ENCODE measurements at regions not wholly inside any gene's neighbourhood (a gene's known extent, or its start where the extent isn't known, plus 50 kb on each side); places are given as distances from the start of the nearest gene placed in this dataset.

DNA sequence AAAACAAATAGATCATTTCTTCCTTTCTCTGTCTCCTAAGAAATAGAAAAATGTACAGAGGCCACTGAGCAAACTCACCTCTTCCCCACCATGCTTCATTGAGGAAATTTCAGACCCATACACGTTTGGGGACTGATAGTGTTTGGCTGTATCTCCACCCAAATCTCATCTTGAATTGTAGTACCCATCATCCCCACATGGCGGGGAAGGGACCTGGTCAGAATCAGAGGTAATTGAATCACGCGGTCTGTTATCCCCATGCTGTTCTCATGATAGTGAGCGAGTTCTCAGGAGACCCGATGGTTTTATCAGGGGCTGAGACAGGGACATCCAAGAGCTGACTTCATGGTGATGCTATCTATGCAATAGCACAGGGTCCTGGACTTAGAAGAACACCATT is 1655.8 kb downstream of the MAT2B start:
- H3K4me3 ChIP-seq (ENCODE audit: low read length in 2 of 2) = no peak overlapping the region
- H3K27ac ChIP-seq (ENCODE audit: low read depth in 2 of 2, low read length in 2 of 2) = no peak overlapping the region
- no peaks in the 10 kb centered on the region for H3K4me1 ChIP-seq (ENCODE audit: control insufficient read depth in 2 of 2, insufficient read depth in 2 of 2, low read length in 2 of 2)
- H3K27me3 ChIP-seq (ENCODE audit: control insufficient read depth in 2 of 2, insufficient read depth in 2 of 2, low read length in 2 of 2) = no peaks in the 10 kb centered on the region
- H3K9me3 ChIP-seq (ENCODE audit: control insufficient read depth in 2 of 2, low read length in 2 of 2) = no peaks in the 10 kb centered on the region
- no peaks in the 10 kb centered on the region for H3K36me3 ChIP-seq (ENCODE audit: control insufficient read depth in 2 of 2, insufficient read depth in 2 of 2, low read length in 2 of 2)
- no peak overlapping the region for H3K9ac ChIP-seq (ENCODE audit: low read depth in 1 of 2, low read length in 2 of 2)

DNA sequence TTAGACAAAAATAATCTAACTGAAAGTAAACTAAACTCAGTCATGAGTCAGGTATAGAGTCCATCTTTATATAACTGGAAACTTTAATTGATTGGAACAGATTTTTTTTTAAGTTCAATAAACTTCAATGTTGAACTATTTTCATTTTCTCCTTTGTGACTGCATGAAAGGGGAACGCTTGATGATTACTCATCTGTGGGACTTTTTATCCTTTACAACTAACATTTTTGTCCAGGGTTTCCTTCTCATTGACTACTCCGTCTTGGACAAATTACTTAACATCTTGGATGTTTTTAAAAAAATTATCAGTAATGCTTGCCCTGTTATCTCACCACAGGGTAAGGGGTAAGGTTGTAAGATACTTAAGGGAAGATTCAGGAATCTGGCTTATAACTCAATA is 1658.4 kb downstream of the MAT2B start:
- Histone ChIP-seq H3K9ac (ENCODE audit: low read depth in 1 of 2, low read length in 2 of 2) (no peak overlapping the region), H3K36me3 (ENCODE audit: control insufficient read depth in 2 of 2, insufficient read depth in 2 of 2, low read length in 2 of 2) (no peaks in the 10 kb centered on the region), H3K9me3 (ENCODE audit: control insufficient read depth in 2 of 2, low read length in 2 of 2) (no peaks in the 10 kb centered on the region), H3K27me3 (ENCODE audit: control insufficient read depth in 2 of 2, insufficient read depth in 2 of 2, low read length in 2 of 2) (no peaks in the 10 kb centered on the region), H3K4me1 (ENCODE audit: control insufficient read depth in 2 of 2, insufficient read depth in 2 of 2, low read length in 2 of 2) (no peaks in the 10 kb centered on the region), H3K4me3 (ENCODE audit: low read length in 2 of 2) (no peak overlapping the region), H3K27ac (ENCODE audit: low read depth in 2 of 2, low read length in 2 of 2) (no peak overlapping the region)

DNA sequence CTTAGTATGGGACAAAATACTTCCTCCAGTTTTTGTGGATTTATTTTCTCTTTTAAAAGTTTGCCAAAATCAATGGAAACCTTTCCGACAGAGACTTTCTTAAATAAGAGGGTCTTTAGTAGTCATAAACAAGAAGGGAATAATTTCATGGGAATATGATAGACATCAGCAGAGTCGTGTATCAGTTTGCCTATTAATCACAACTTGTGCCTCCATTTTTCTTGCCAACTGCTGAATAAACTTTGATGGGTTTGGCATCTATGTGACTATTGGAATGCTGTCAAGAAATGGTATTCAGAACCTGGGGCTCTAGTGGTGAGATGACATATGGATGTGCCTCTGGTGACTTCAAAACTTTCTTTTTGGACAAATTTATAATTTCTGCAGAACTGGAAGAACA is 1668.2 kb downstream of the MAT2B start:
- Histone ChIP-seq H3K27ac (ENCODE audit: low read depth in 2 of 2, low read length in 2 of 2) (no peak overlapping the region), H3K4me3 (ENCODE audit: low read length in 2 of 2) (no peak overlapping the region), H3K36me3 (ENCODE audit: control insufficient read depth in 2 of 2, insufficient read depth in 2 of 2, low read length in 2 of 2) (no peaks in the 10 kb centered on the region), H3K4me1 (ENCODE audit: control insufficient read depth in 2 of 2, insufficient read depth in 2 of 2, low read length in 2 of 2) (no peaks in the 10 kb centered on the region), H3K9ac (ENCODE audit: low read depth in 1 of 2, low read length in 2 of 2) (no peak overlapping the region), H3K9me3 (ENCODE audit: control insufficient read depth in 2 of 2, low read length in 2 of 2) (no peaks in the 10 kb centered on the region), H3K27me3 (ENCODE audit: control insufficient read depth in 2 of 2, insufficient read depth in 2 of 2, low read length in 2 of 2) (no peaks in the 10 kb centered on the region)

DNA sequence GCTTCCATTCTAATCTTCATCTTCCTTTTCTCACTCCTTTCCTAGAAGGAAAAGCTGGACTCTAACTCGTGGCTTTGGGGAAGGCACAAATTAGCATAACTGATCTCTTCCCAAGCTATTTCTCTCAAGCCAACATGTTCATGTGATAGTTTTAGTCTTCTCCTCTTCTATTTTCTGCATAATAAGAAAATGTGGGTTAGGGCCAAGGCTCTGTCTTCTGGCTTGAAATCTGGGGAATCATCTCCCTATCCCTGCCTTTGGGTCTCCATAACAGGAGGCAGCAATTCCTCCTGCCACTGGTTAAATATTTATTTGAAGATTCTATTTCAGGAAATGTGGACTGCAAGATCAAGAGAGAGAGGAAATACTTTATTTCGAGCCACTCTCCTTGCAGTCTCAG is 1669.6 kb downstream of the MAT2B start:
- Histone ChIP-seq H3K4me1 (ENCODE audit: control insufficient read depth in 2 of 2, insufficient read depth in 2 of 2, low read length in 2 of 2) (no peaks in the 10 kb centered on the region), H3K36me3 (ENCODE audit: control insufficient read depth in 2 of 2, insufficient read depth in 2 of 2, low read length in 2 of 2) (no peaks in the 10 kb centered on the region), H3K4me3 (ENCODE audit: low read length in 2 of 2) (no peak overlapping the region), H3K9ac (ENCODE audit: low read depth in 1 of 2, low read length in 2 of 2) (no peak overlapping the region), H3K27ac (ENCODE audit: low read depth in 2 of 2, low read length in 2 of 2) (no peak overlapping the region), H3K9me3 (ENCODE audit: control insufficient read depth in 2 of 2, low read length in 2 of 2) (no peaks in the 10 kb centered on the region), H3K27me3 (ENCODE audit: control insufficient read depth in 2 of 2, insufficient read depth in 2 of 2, low read length in 2 of 2) (no peaks in the 10 kb centered on the region)

DNA sequence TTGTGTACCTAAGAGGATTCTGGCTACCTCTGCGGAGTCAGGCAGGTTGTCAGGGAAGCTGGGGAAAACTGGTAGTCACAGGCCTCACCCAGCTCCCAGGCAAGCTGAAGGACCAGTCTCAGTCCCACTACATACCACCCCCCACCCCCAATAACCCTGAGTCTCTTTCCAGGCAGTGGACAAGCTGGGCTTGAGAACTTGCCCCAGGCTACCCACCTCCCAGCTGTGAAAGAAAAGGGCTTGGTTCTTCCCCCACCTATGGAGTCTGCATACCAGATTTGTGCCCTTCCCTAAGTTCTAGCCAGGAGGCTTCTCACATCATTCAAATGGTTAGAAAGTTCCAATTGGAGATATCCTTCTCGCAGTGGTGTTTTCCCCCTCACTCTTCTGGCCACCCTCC is 1678.8 kb downstream of the MAT2B start:
- H3K9me3 ChIP-seq (ENCODE audit: control insufficient read depth in 2 of 2, low read length in 2 of 2) = no peaks in the 10 kb centered on the region
- no peak overlapping the region for H3K4me3 ChIP-seq (ENCODE audit: low read length in 2 of 2)
- no peaks in the 10 kb centered on the region for H3K27me3 ChIP-seq (ENCODE audit: control insufficient read depth in 2 of 2, insufficient read depth in 2 of 2, low read length in 2 of 2)
- H3K27ac ChIP-seq (ENCODE audit: low read depth in 2 of 2, low read length in 2 of 2) = no peak overlapping the region
- no peak overlapping the region for H3K9ac ChIP-seq (ENCODE audit: low read depth in 1 of 2, low read length in 2 of 2)
- H3K36me3 ChIP-seq (ENCODE audit: control insufficient read depth in 2 of 2, insufficient read depth in 2 of 2, low read length in 2 of 2) = no peaks in the 10 kb centered on the region
- H3K4me1 ChIP-seq (ENCODE audit: control insufficient read depth in 2 of 2, insufficient read depth in 2 of 2, low read length in 2 of 2) = no peaks in the 10 kb centered on the region

DNA sequence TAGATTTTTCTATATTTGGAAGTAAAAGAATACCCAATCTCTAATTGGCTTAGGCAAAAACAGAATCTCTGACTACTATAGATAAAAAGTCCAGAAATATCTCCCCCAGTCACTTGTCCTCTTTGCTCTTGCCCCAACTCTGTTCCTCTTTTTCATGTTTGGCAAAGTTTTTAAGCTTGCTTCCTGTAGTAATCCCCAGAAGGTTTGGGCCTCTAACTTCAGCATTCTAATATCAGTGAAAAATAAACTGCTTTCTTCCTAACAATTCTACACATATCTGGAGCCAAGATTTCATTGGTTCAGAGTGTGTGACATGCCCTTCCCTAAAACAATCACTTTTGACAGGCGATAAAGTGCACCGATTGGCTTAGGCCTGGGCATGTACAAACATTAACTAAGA is 1680.3 kb downstream of the MAT2B start:
- H3K9me3 ChIP-seq (ENCODE audit: control insufficient read depth in 2 of 2, low read length in 2 of 2) = no peaks in the 10 kb centered on the region
- H3K4me1 ChIP-seq (ENCODE audit: control insufficient read depth in 2 of 2, insufficient read depth in 2 of 2, low read length in 2 of 2) = no peaks in the 10 kb centered on the region
- no peaks in the 10 kb centered on the region for H3K36me3 ChIP-seq (ENCODE audit: control insufficient read depth in 2 of 2, insufficient read depth in 2 of 2, low read length in 2 of 2)
- no peaks in the 10 kb centered on the region for H3K27me3 ChIP-seq (ENCODE audit: control insufficient read depth in 2 of 2, insufficient read depth in 2 of 2, low read length in 2 of 2)
- no peak overlapping the region for H3K9ac ChIP-seq (ENCODE audit: low read depth in 1 of 2, low read length in 2 of 2)
- no peak overlapping the region for H3K4me3 ChIP-seq (ENCODE audit: low read length in 2 of 2)
- H3K27ac ChIP-seq (ENCODE audit: low read depth in 2 of 2, low read length in 2 of 2) = no peak overlapping the region

DNA sequence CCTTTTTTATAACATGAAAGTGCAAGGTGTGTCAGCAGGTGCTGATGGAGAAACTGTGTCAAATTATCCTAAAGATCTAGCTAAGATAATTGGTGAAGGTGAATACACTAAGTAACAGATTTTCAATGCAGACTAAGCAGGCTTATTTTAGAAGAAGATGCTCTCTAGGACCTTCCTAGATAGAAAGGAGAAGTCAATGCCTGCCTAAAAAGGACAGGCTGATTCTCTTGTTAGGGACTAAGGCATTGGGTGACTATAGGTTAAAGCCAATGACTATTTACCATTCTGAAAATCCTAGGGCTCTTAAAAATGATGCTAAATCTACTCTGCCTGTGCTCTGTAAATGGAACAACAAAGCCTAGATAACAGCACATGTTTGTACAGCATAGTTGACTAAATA is 1682.4 kb downstream of the MAT2B start:
- Histone ChIP-seq H3K9me3 (ENCODE audit: control insufficient read depth in 2 of 2, low read length in 2 of 2) (no peaks in the 10 kb centered on the region), H3K4me1 (ENCODE audit: control insufficient read depth in 2 of 2, insufficient read depth in 2 of 2, low read length in 2 of 2) (no peaks in the 10 kb centered on the region), H3K9ac (ENCODE audit: low read depth in 1 of 2, low read length in 2 of 2) (no peak overlapping the region), H3K27me3 (ENCODE audit: control insufficient read depth in 2 of 2, insufficient read depth in 2 of 2, low read length in 2 of 2) (no peaks in the 10 kb centered on the region), H3K4me3 (ENCODE audit: low read length in 2 of 2) (no peak overlapping the region), H3K36me3 (ENCODE audit: control insufficient read depth in 2 of 2, insufficient read depth in 2 of 2, low read length in 2 of 2) (no peaks in the 10 kb centered on the region), H3K27ac (ENCODE audit: low read depth in 2 of 2, low read length in 2 of 2) (no peak overlapping the region)

DNA sequence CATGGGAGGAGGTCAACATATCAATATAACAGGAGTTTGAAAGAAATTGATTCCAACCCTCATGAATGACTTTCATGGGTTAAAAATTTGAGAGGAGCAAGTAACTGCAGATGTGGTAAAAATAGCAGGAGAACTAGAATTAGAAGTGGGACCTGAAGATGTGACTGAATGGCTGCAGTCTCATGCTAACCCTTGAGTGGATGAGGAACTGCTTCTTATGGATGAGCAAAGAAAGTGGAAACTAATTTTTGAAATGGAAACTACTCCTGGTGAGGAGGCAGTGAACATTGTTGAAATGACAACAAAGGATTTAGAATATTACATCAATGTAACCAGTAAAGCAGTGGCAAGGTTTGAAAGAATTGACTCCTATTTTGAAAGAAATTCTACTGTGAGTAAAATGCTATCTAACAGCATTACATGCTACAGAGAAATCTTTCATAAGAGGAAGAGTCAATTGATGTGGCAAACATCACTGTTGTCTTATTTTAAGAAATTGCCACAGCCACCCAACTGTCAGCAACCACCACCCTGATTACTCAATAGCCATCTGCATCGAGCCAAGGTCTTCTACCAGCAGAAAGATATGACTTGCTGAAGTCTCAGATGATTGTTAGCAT is 1683.2 kb downstream of the MAT2B start:
- H3K36me3 ChIP-seq (ENCODE audit: control insufficient read depth in 2 of 2, insufficient read depth in 2 of 2, low read length in 2 of 2) = no peaks in the 10 kb centered on the region
- H3K9ac ChIP-seq (ENCODE audit: low read depth in 1 of 2, low read length in 2 of 2) = no peak overlapping the region
- no peaks in the 10 kb centered on the region for H3K4me1 ChIP-seq (ENCODE audit: control insufficient read depth in 2 of 2, insufficient read depth in 2 of 2, low read length in 2 of 2)
- no peaks in the 10 kb centered on the region for H3K9me3 ChIP-seq (ENCODE audit: control insufficient read depth in 2 of 2, low read length in 2 of 2)
- no peak overlapping the region for H3K27ac ChIP-seq (ENCODE audit: low read depth in 2 of 2, low read length in 2 of 2)
- no peak overlapping the region for H3K4me3 ChIP-seq (ENCODE audit: low read length in 2 of 2)
- H3K27me3 ChIP-seq (ENCODE audit: control insufficient read depth in 2 of 2, insufficient read depth in 2 of 2, low read length in 2 of 2) = no peaks in the 10 kb centered on the region

DNA sequence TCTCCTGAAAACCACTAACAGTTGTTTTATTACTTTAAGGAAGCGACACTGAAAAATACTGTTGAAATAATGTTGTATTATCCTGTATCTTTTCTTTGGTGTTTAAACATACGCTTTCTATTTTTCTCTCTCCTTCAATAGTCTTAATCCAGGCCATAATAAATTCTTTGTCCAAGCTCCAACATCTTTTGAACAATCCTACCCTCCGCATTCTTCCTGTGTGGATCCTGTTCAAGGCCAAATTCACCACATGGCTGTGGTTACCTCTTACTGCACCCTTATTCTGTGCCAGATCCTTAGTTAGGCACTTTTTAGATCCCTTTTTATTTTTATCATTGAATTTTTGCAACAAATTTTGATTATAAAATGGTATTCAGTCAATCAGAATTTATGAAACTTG is 1691.5 kb downstream of the MAT2B start:
- Histone ChIP-seq H3K9me3 (ENCODE audit: control insufficient read depth in 2 of 2, low read length in 2 of 2) (no peaks in the 10 kb centered on the region), H3K4me3 (ENCODE audit: low read length in 2 of 2) (no peak overlapping the region), H3K27ac (ENCODE audit: low read depth in 2 of 2, low read length in 2 of 2) (no peak overlapping the region), H3K36me3 (ENCODE audit: control insufficient read depth in 2 of 2, insufficient read depth in 2 of 2, low read length in 2 of 2) (no peaks in the 10 kb centered on the region), H3K9ac (ENCODE audit: low read depth in 1 of 2, low read length in 2 of 2) (no peak overlapping the region), H3K4me1 (ENCODE audit: control insufficient read depth in 2 of 2, insufficient read depth in 2 of 2, low read length in 2 of 2) (no peaks in the 10 kb centered on the region), H3K27me3 (ENCODE audit: control insufficient read depth in 2 of 2, insufficient read depth in 2 of 2, low read length in 2 of 2) (no peaks in the 10 kb centered on the region)

DNA sequence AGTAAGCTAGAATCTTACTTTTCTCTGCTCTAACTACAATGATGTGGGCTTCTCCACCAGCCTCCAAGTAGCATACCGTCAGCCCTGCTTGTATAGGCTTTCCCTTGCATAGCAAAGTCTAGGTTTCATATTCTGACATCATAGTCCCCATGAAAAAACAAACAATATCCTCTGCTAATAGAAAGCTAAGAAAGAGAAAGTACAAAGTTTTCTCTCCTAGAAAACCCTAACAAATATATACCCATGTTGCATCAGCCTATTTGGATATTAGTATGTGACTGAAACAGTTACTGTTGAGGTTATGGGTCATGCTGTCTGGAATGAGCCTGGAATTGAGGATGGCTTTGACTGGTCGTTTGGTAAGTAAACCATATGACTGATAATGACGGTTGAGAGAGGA is 1696.0 kb downstream of the MAT2B start:
- H3K4me1 ChIP-seq (ENCODE audit: control insufficient read depth in 2 of 2, insufficient read depth in 2 of 2, low read length in 2 of 2) = no peaks in the 10 kb centered on the region
- no peaks in the 10 kb centered on the region for H3K27me3 ChIP-seq (ENCODE audit: control insufficient read depth in 2 of 2, insufficient read depth in 2 of 2, low read length in 2 of 2)
- H3K36me3 ChIP-seq (ENCODE audit: control insufficient read depth in 2 of 2, insufficient read depth in 2 of 2, low read length in 2 of 2) = no peaks in the 10 kb centered on the region
- no peak overlapping the region for H3K4me3 ChIP-seq (ENCODE audit: low read length in 2 of 2)
- no peaks in the 10 kb centered on the region for H3K9me3 ChIP-seq (ENCODE audit: control insufficient read depth in 2 of 2, low read length in 2 of 2)
- no peak overlapping the region for H3K27ac ChIP-seq (ENCODE audit: low read depth in 2 of 2, low read length in 2 of 2)
- H3K9ac ChIP-seq (ENCODE audit: low read depth in 1 of 2, low read length in 2 of 2) = no peak overlapping the region

All from mucosa of rectum (tissue), 2 donors.